T-cell (primary cell): ENCODE measurements at regions not wholly inside any gene's neighbourhood (a gene's known extent, or its start where the extent isn't known, plus 50 kb on each side); places are given as distances from the start of the nearest gene placed in this dataset.

Experiments used
- ATAC-seq, 4 experiments: fragments of 200-7000 bp in 3 of 4; fragments of 150-1000 bp in 1 of 4; cut with Tn5 transposase; replicated peaks in 1 of 4; 1 replicate in 3 of 4; 2 replicates in 1 of 4; pipeline ENCODE4 v1.10.0; 2021; ENCODE audit warnings: moderate library complexity in 3 of 4, mild to moderate bottlenecking in 2 of 4, moderate number of reproducible peaks in 1 of 4
- CTCF ChIA-PET, 2 donors: fragments of 300-600 bp; sonication (Branson Sonifier 250); formaldehyde crosslinking; loops; one replicate each; lab custom pipeline; 2022; ENCODE audit warnings: antibody characterized with exemption in 2 of 2; lab: Charles Lee
- POLR2A ChIA-PET, 2 donors: fragments of 300-600 bp; sonication (Branson Sonifier 250); formaldehyde crosslinking; loops; one replicate each; lab custom pipeline; 2022; ENCODE audit warnings: antibody characterized with exemption in 2 of 2; lab: Charles Lee
- DNase-seq, 35 experiments: peaks; one replicate each; pipeline versions ENCODE4 v3.0.0 to v3.0.0-alpha.2; 2013 to 2023
- H3K27ac ChIP-seq: one replicate; pipeline ENCODE4 v1.5.1; 2013; ENCODE audit warnings: low read length
- H3K27me3 ChIP-seq, 2 experiments: replicated peaks in 1 of 2; 1 replicate in 1 of 2; 2 replicates in 1 of 2; pipeline versions ENCODE4 v1.6.1 to v1.7.0; 2013; ENCODE audit warnings: low read length in 1 of 2, mixed read lengths in 1 of 2; ENCODE audit not compliant: control insufficient read depth in 2 of 2, insufficient read depth in 2 of 2; ENCODE audit errors: extremely low read depth in 1 of 2
- H3K36me3 ChIP-seq, 2 donors: 1 replicate in 1 of 2; 2 replicates in 1 of 2; pipeline versions ENCODE4 v1.6.1 to v1.7.0; 2013; ENCODE audit warnings: low read length in 1 of 2; ENCODE audit not compliant: control insufficient read depth in 2 of 2, insufficient read depth in 1 of 2; ENCODE audit errors: extremely low read depth in 1 of 2
- H3K4me1 ChIP-seq, 2 experiments: 1 replicate in 1 of 2; 2 replicates in 1 of 2; pipeline versions ENCODE4 v1.6.1 to v1.7.0; 2013; ENCODE audit warnings: low read length in 2 of 2, mixed read lengths in 1 of 2; ENCODE audit not compliant: insufficient read depth in 2 of 2, control insufficient read depth in 1 of 2; ENCODE audit errors: extremely low read depth in 1 of 2
- H3K4me3 ChIP-seq, 2 donors: 1 replicate in 1 of 2; 2 replicates in 1 of 2; pipeline versions ENCODE4 v1.5.1 to v1.7.0; 2013; ENCODE audit warnings: mild to moderate bottlenecking in 2 of 2, low read length in 1 of 2, moderate library complexity in 1 of 2; ENCODE audit not compliant: control insufficient read depth in 1 of 2; ENCODE audit errors: extremely low read depth in 1 of 2
- H3K9me3 ChIP-seq: 2 replicates; pipeline ENCODE4 v1.7.0; 2013
- H3K27ac Mint-ChIP-seq, 2 donors: one replicate each; pipeline ENCODE4 v1.8.0; 2020 to 2021; ENCODE audit warnings: mild to moderate bottlenecking in 2 of 2, mixed read lengths in 2 of 2
- H3K27me3 Mint-ChIP-seq, 2 donors: one replicate each; pipeline ENCODE4 v1.8.0; 2021 to 2022; ENCODE audit warnings: mixed read lengths in 2 of 2
- H3K36me3 Mint-ChIP-seq: one replicate; pipeline ENCODE4 v1.8.0; 2021; ENCODE audit warnings: mixed read lengths
- H3K4me1 Mint-ChIP-seq, 3 donors: one replicate each; pipeline ENCODE4 v1.8.0; 2020 to 2022; ENCODE audit warnings: mixed read lengths in 3 of 3, mild to moderate bottlenecking in 1 of 3
- H3K4me3 Mint-ChIP-seq, 3 donors: one replicate each; pipeline ENCODE4 v1.8.0; 2020 to 2022; ENCODE audit warnings: mild to moderate bottlenecking in 3 of 3, mixed read lengths in 3 of 3, moderate library complexity in 3 of 3
- H3K9me3 Mint-ChIP-seq, 3 donors: one replicate each; pipeline ENCODE4 v1.8.0; 2020 to 2022; ENCODE audit warnings: mixed read lengths in 3 of 3
- WGBS: methylation state at CpG from one replicate; pipeline ENCODE4 v1.1.5; 2013; ENCODE audit warnings: missing lambda C conversion rate; ENCODE audit not compliant: insufficient coverage; 5-methylcytosine and 5-hydroxymethylcytosine counted together

DNA sequence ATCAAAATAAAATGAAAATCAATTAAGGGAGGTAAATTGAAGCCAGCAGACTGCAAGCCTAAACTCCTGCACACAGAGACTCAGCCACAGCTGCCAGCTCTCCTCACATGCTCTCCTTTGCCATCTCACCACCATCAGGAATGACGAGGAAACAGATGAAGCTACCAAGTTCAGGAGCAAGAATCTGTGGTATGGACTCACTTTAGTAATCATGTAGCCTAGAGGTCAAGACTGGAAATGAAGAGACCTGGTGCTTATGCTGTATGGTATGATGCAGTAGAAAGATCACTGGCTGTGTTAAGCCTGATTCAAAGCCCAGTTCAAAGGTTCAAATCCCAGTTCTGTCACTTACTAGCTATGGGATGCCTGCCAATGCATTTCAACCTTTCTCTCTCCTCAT, 78.9 kb upstream of the CAMK1G start:
- ChIA-PET CTCF (no interaction called here), POLR2A (no interaction called here)
- Histone ChIP-seq H3K4me1 (no peaks in the 10 kb centered on the region), H3K9me3 (no peaks in the 10 kb centered on the region), H3K27ac (no peak overlapping the region), H3K36me3 (no peaks in the 10 kb centered on the region), H3K4me3 (no peak overlapping the region), H3K27me3 (peaks cover 0 to 11% of the 10 kb centered on the region in 2 experiments)
- H3K27ac Mint-ChIP-seq: no peak overlapping the region
- H3K27me3 Mint-ChIP-seq: peaks cover 6 to 25% of the 10 kb centered on the region in 2 donors
- peaks cover 3% of the 10 kb centered on the region for H3K36me3 Mint-ChIP-seq
- ATAC-seq (no peak), DNase-seq (no peak)
- H3K9me3 Mint-ChIP-seq: peaks cover 7 to 17% (median 13%) of the 10 kb centered on the region in 3 donors
- no CpG with 5 or more reads among the region's 1 CpG for WGBS
- H3K4me3 Mint-ChIP-seq: no peak overlapping the region
- H3K4me1 Mint-ChIP-seq: no peaks in the 10 kb centered on the region

DNA sequence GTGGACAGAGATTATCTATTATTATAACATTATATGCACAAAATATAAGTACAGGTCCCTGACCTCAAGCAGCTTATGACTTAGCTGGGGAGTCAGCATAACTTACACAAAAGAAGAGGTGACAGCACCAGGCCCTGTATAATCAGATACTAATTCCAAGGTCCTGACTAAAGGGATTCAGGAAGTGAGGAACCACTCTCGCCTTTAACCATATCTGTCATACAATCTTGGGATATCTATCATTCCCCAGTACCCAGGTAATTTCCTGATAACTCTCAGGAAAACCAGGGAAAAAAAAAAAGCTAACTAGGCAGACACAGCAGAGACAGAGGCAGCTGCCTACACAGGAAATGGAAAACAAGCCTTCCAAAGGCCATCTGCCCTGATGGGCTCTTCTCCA, 78.5 kb upstream of the CAMK1G start:
- ChIA-PET CTCF (no interaction called here), POLR2A (no interaction called here)
- no peak overlapping the region for H3K4me3 Mint-ChIP-seq
- DNase-seq (no peak), ATAC-seq (no peak)
- peaks cover 6 to 24% of the 10 kb centered on the region in 2 donors for H3K27me3 Mint-ChIP-seq
- peaks cover 0 to 11% of the 10 kb centered on the region in 2 experiments for H3K27me3 ChIP-seq
- H3K4me1 Mint-ChIP-seq: no peaks in the 10 kb centered on the region
- H3K36me3 ChIP-seq: no peaks in the 10 kb centered on the region
- no peaks in the 10 kb centered on the region for H3K4me1 ChIP-seq
- H3K36me3 Mint-ChIP-seq: peaks cover 3% of the 10 kb centered on the region
- no peak overlapping the region for H3K4me3 ChIP-seq
- H3K9me3 ChIP-seq: no peaks in the 10 kb centered on the region
- H3K27ac ChIP-seq: no peak overlapping the region
- no peak overlapping the region for H3K27ac Mint-ChIP-seq
- peaks cover 7 to 14% (median 10%) of the 10 kb centered on the region in 3 donors for H3K9me3 Mint-ChIP-seq
- WGBS: no CpG with 5 or more reads among the region's 1 CpG

DNA sequence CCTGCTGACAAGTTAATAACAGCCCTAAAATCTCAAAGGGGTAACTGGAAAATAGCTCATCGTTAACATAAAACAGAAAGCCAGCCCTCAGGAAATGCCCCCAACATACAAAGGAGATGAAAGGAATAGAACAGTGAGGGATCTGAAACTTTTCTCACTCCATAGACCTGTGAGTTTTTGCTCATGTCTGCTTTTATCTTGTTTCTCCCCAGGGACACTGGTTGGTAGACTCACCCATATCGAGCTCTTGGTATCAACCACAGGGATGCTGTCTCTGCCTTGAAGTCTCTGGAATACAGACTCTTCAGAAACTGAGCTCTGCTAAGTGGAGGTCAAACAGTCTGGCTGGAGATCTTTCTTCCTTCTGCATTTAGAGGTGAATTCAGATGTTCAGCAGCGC, 77.4 kb upstream of the CAMK1G start:
- ChIA-PET CTCF (no interaction called here), POLR2A (no interaction called here)

DNA sequence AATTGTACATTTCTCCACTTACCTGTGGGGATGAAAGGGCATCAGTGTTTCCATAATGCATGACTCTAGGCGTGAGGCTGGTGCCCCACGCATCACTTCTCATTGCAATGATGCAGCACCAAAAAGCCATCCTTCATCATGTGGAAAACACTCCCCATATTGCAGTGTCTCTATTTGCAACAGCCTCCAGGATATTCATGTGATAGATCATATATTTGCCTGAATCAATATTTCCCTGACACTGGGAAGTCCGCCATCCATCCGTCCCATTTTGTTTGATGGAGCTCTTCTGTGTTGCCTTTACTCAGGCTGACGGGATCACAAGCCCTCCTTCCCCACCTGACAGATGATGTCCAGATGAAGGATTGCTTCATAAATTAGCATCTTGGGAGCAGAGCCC, 74.5 kb upstream of the CAMK1G start:
- Mint-ChIP-seq H3K27ac (no peak overlapping the region), H3K4me1 (no peaks in the 10 kb centered on the region)

More for the DNA sequence above, 77.4 kb upstream of the CAMK1G start:
- Mint-ChIP-seq H3K36me3 (peaks cover 2% of the 10 kb centered on the region), H3K4me1 (no peaks in the 10 kb centered on the region), H3K4me3 (no peak overlapping the region), H3K27me3 (peaks cover 6 to 20% of the 10 kb centered on the region in 2 donors), H3K9me3 (peaks cover 2 to 3% (median 3%) of the 10 kb centered on the region in 3 donors), H3K27ac (no peak overlapping the region)
- ATAC-seq (no peak), DNase-seq (no peak)
- no peaks in the 10 kb centered on the region for H3K36me3 ChIP-seq
- H3K27ac ChIP-seq: no peak overlapping the region
- WGBS: 75% methylated on average over 1 of the region's 3 CpGs
- H3K27me3 ChIP-seq: peaks cover 0 to 11% of the 10 kb centered on the region in 2 experiments
- no peak overlapping the region for H3K4me3 ChIP-seq
- no peaks in the 10 kb centered on the region for H3K9me3 ChIP-seq
- H3K4me1 ChIP-seq: no peaks in the 10 kb centered on the region

DNA sequence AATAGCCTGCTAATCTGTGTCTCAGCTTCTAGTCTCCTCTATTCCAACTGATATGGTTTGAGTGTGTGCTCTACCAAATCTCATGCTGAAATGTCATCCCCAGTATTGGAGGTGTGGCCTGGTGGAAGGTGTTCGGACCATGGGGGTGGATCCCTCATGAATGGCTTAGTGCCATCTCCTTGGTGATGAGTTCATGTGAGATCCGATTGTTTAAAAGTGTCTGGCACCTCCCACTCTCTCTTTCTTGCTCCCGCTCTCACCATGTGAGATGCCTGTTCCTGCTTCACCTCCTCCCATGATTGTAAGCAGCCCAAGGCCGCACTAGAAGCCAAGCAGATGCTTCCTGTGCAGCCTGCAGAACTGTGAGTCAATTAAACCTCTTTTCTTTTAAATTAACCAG, 73.5 kb upstream of the CAMK1G start:
- peaks cover 0 to 5% of the 10 kb centered on the region in 2 experiments for H3K27me3 ChIP-seq
- H3K4me3 ChIP-seq: no peak overlapping the region
- Mint-ChIP-seq H3K27me3 (peaks cover 8 to 25% of the 10 kb centered on the region in 2 donors), H3K36me3 (no peaks in the 10 kb centered on the region), H3K9me3 (no peaks in the 10 kb centered on the region), H3K4me3 (no peak overlapping the region), H3K4me1 (no peaks in the 10 kb centered on the region), H3K27ac (no peak overlapping the region)
- H3K36me3 ChIP-seq: no peaks in the 10 kb centered on the region
- no peaks in the 10 kb centered on the region for H3K4me1 ChIP-seq
- WGBS: 88% methylated on average over 4 of the region's 4 CpGs
- H3K27ac ChIP-seq: no peak overlapping the region
- ChIA-PET CTCF (no interaction called here), POLR2A (no interaction called here)
- no peak for DNase-seq
- H3K9me3 ChIP-seq: no peaks in the 10 kb centered on the region
- ATAC-seq: no peak

More for the DNA sequence above, 74.5 kb upstream of the CAMK1G start:
- Histone ChIP-seq H3K27ac (no peak overlapping the region), H3K4me3 (no peak overlapping the region), H3K27me3 (peaks cover 0 to 5% of the 10 kb centered on the region in 2 experiments), H3K36me3 (no peaks in the 10 kb centered on the region), H3K4me1 (no peaks in the 10 kb centered on the region), H3K9me3 (no peaks in the 10 kb centered on the region)
- ATAC-seq: no peak
- ChIA-PET POLR2A (no interaction called here), CTCF (no interaction called here)
- Mint-ChIP-seq H3K36me3 (no peaks in the 10 kb centered on the region), H3K27me3 (peaks cover 5 to 20% of the 10 kb centered on the region in 2 donors), H3K4me3 (no peak overlapping the region), H3K9me3 (no peaks in the 10 kb centered on the region)
- DNase-seq: no peak
- WGBS: 80% methylated on average over 3 of the region's 5 CpGs

DNA sequence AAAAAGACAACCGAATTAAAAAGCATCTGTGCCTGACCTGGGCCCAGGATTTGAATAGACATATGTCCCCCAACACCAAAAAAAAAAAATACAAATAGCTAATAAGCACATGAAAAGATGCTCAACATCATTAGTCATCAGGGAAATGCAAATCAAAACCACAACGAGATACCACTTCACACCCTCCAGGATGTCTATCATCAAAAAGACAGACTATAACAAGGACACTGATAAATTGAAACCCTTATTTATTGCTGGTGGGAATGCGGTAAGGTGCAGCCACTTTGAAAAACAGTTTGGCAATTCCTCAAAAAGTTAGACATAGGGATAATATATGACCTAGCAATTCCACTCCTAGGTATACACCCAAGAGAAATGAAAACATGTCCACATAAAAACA, 72.3 kb upstream of the CAMK1G start:
- WGBS: 0% methylated on average over 1 of the region's 3 CpGs
- no peak overlapping the region for H3K27ac Mint-ChIP-seq
- Histone ChIP-seq H3K4me3 (no peak overlapping the region), H3K4me1 (no peaks in the 10 kb centered on the region), H3K9me3 (no peaks in the 10 kb centered on the region), H3K27me3 (peaks cover 0 to 5% of the 10 kb centered on the region in 2 experiments), H3K36me3 (no peaks in the 10 kb centered on the region), H3K27ac (no peak overlapping the region)
- H3K27me3 Mint-ChIP-seq: peaks cover 12 to 28% of the 10 kb centered on the region in 2 donors
- ChIA-PET CTCF (interaction anchor here (0.6 to 0.7 kb wide), 2 partner anchors 13 to 37 kb away, joined by 3 to 4 read pairs; no protein-coding TSS in a partner anchor), POLR2A (no interaction called here)
- DNase-seq (no peak), ATAC-seq (no peak)
- H3K36me3 Mint-ChIP-seq: no peaks in the 10 kb centered on the region
- no peaks in the 10 kb centered on the region for H3K4me1 Mint-ChIP-seq
- H3K9me3 Mint-ChIP-seq: no peaks in the 10 kb centered on the region
- H3K4me3 Mint-ChIP-seq: no peak overlapping the region

DNA sequence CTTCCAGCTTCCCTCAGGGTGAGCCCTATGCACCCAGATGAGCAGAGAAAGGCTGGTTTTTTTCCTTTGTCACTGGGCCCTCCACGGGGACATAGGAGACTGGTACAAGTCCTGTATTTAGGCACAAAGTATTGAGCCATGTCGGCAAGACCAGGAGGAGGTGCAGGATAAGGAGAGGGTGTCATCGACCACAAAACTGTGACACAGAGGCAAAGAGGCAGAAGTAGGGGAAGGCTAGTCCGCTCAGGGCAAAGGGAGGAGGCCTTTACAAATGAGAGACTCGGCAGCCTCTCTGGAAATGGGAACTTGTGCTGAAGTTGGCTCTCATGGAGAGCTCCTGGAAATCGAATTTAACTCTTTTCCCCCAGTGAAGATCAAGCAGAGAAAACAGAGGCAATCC, 70.7 kb upstream of the CAMK1G start:
- 61% methylated on average over 4 of the region's 6 CpGs for WGBS
- CTCF ChIA-PET: no interaction called here

More for the DNA sequence above, 70.7 kb upstream of the CAMK1G start:
- DNase-seq (no peak), ATAC-seq (no peak)
- Histone ChIP-seq H3K27ac (no peak overlapping the region), H3K27me3 (peaks cover 0 to 5% of the 10 kb centered on the region in 2 experiments), H3K9me3 (no peaks in the 10 kb centered on the region), H3K4me1 (no peaks in the 10 kb centered on the region), H3K36me3 (no peaks in the 10 kb centered on the region), H3K4me3 (no peak overlapping the region)
- no peak overlapping the region for H3K4me3 Mint-ChIP-seq
- peaks cover 8 to 21% of the 10 kb centered on the region in 2 donors for H3K27me3 Mint-ChIP-seq
- H3K9me3 Mint-ChIP-seq: no peaks in the 10 kb centered on the region
- H3K4me1 Mint-ChIP-seq: no peaks in the 10 kb centered on the region
- no peak overlapping the region for H3K27ac Mint-ChIP-seq
- no peaks in the 10 kb centered on the region for H3K36me3 Mint-ChIP-seq
- POLR2A ChIA-PET: no interaction called here
